Left ventricle myocardium inferior (tissue), 1 donor: ENCODE measurements at regions not wholly inside any gene's neighbourhood (a gene's known extent, or its start where the extent isn't known, plus 50 kb on each side); places are given as distances from the start of the nearest gene placed in this dataset.

ENCODE experiments used
- DNase-seq: peaks from one replicate; pipeline ENCODE4 v3.0.0-alpha.2; 2020
- H3K27ac ChIP-seq: fragments of 200-600 bp; replicated peaks from 2 replicates; pipeline ENCODE4 v1.8.0; 2021
- H3K27me3 ChIP-seq: fragments of 200-600 bp; 2 replicates; pipeline ENCODE4 v1.8.0; 2021; ENCODE audit warnings: low read depth
- H3K36me3 ChIP-seq: fragments of 200-600 bp; 2 replicates; pipeline ENCODE4 v1.8.0; 2021
- H3K4me1 ChIP-seq: fragments of 200-600 bp; 2 replicates; pipeline ENCODE4 v1.8.0; 2021
- H3K4me3 ChIP-seq: fragments of 200-600 bp; 2 replicates; pipeline ENCODE4 v1.8.0; 2021; ENCODE audit warnings: mild to moderate bottlenecking, moderate library complexity
- H3K9me3 ChIP-seq: fragments of 200-600 bp; replicated peaks from 2 replicates; pipeline ENCODE4 v1.8.0; 2021
- intact Hi-C: fragments of 100-400 bp; cut with micrococcal nuclease; formaldehyde crosslinking; loops from one replicate; pipeline ENCODE4 v1.11.0; 2022
- TF ChIP-seq, protein P1 (sequence below): fragments of 200-600 bp; IDR thresholded peaks from 2 replicates; pipeline ENCODE4 v1.8.0; 2021; ENCODE audit warnings: antibody characterized with exemption, mild to moderate bottlenecking, borderline replicate concordance
- donor health status: DM: no; HTN: yes; CAD: no; lungs with severe emphysema.

DNA sequence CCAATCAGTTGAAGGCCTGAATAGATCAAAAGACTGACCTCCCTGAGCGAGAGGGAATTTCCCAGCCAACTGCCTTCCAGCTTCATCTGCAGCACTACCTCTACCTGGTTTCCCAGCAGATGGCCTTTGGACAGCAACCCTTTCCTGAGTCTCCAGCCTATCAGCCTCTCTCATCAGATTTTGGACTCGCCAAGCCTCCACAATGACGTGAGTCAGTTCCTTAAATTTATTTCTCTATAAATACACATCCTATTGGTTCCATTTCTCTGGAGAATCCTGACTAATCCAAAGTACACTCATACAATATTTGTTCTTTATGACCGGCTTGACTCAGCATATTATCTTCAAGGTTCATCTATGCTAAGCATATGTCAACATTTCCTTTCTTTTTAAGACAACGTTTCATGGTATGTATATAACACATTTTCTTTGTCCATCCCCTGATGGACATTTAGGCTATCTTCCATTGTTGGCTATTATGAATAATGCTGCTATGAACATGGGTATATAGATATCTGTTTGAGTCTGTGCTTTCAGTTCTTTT, 294.6 kb downstream of the LRATD1 start:
- intact Hi-C loops: no loop called here
- no peak overlapping the region for H3K4me3 ChIP-seq
- H3K9me3 ChIP-seq: peaks cover 9% of the 10 kb centered on the region
- no peak overlapping the region for H3K27ac ChIP-seq
- H3K4me1 ChIP-seq: no peaks in the 10 kb centered on the region
- no peaks in the 10 kb centered on the region for H3K27me3 ChIP-seq
- H3K36me3 ChIP-seq: no peaks in the 10 kb centered on the region
- no peak for DNase-seq
- TF ChIP-seq, protein P1, sequence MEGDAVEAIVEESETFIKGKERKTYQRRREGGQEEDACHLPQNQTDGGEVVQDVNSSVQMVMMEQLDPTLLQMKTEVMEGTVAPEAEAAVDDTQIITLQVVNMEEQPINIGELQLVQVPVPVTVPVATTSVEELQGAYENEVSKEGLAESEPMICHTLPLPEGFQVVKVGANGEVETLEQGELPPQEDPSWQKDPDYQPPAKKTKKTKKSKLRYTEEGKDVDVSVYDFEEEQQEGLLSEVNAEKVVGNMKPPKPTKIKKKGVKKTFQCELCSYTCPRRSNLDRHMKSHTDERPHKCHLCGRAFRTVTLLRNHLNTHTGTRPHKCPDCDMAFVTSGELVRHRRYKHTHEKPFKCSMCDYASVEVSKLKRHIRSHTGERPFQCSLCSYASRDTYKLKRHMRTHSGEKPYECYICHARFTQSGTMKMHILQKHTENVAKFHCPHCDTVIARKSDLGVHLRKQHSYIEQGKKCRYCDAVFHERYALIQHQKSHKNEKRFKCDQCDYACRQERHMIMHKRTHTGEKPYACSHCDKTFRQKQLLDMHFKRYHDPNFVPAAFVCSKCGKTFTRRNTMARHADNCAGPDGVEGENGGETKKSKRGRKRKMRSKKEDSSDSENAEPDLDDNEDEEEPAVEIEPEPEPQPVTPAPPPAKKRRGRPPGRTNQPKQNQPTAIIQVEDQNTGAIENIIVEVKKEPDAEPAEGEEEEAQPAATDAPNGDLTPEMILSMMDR: no peak

DNA sequence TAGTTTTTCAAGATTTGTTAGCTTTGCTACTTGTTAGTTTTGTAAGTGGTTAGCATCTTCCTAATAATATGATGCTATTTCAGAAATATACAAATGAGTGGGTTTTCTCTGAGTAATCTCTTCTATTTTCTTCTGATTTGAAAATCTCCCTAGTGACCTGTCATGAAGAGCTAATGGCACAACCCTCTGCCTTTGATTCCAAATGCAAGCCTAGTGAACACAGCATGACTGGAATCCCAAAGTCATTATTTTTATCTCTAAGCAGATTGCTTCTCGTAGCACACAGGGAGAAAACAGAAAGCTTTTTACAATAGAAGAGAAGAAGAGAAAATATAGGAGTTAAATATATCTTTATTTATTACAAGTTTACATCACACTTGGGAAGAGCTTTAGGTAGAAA, 295.5 kb downstream of the LRATD1 start:
- no peaks in the 10 kb centered on the region for H3K9me3 ChIP-seq
- DNase-seq: no peak
- no peaks in the 10 kb centered on the region for H3K36me3 ChIP-seq
- H3K27ac ChIP-seq: no peak overlapping the region
- H3K4me3 ChIP-seq: no peak overlapping the region
- TF ChIP-seq, protein P1: no peak
- H3K27me3 ChIP-seq: no peaks in the 10 kb centered on the region
- no peaks in the 10 kb centered on the region for H3K4me1 ChIP-seq
- intact Hi-C loops: no loop called here

DNA sequence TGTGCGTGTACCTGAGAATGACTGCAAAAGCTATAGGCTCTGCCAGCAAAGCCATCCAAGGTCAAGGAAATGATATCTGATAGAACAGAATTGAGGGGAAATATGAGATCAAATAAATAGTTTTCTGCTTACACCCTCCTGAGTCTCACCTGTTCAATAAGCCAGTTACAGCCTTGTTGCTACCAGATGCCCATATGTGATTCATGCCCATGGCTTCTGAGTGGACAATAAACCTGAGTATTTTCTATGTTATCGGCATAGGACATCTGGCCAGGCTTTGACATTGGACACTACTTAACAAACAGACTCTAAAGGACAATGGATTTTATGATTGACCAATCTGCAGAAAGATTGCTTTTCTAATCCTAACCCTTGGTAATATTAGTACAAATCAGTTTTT, 297.9 kb downstream of the LRATD1 start:
- no peaks in the 10 kb centered on the region for H3K36me3 ChIP-seq
- H3K4me1 ChIP-seq: no peaks in the 10 kb centered on the region
- H3K4me3 ChIP-seq: no peak overlapping the region
- DNase-seq: no peak
- H3K27ac ChIP-seq: no peak overlapping the region
- H3K9me3 ChIP-seq: no peaks in the 10 kb centered on the region
- TF ChIP-seq, protein P1: no peak
- H3K27me3 ChIP-seq: no peaks in the 10 kb centered on the region
- intact Hi-C loops: no loop called here

DNA sequence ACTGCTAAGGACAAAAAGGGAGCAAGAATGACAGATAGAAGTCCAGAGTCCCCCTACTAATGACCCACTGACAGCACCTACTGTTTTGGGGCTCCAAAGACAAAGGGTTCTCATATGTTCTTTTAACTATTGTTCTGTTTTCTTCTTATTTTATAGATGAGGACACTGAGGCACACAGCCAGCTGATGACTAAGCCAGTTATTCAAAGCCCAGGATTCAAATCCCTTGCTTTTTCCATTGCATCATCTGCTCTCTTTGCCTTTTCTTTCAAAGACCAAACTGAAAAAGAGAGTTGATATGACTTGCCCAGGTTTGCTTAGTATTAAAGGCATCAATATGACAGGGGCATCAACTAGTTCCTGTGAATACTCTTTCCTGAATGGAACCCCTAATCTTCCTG, 299.8 kb downstream of the LRATD1 start:
- peaks cover 6% of the 10 kb centered on the region for H3K9me3 ChIP-seq
- no peak overlapping the region for H3K4me3 ChIP-seq
- DNase-seq: no peak
- TF ChIP-seq, protein P1: no peak
- H3K27ac ChIP-seq: no peak overlapping the region
- intact Hi-C loops: no loop called here
- no peaks in the 10 kb centered on the region for H3K4me1 ChIP-seq
- no peaks in the 10 kb centered on the region for H3K27me3 ChIP-seq
- no peaks in the 10 kb centered on the region for H3K36me3 ChIP-seq

DNA sequence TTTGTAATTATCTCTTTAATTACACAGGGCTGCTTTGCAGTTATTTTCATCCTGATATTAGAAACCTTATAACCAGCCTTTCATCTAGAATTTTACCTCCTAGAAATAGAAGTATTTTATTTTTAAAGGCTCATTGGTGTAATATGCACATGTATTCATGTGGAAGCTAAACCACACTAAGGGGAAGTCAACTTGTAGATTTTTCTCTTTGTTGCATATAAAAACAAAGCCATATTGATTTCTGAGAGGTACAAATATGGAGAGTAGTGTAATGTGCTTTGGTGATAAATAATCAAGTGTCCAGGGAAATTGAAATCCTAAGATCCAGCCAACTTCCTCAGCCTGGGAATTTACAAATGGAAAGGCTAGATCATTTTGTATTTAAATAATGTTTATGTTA, 301.2 kb downstream of the LRATD1 start:
- Histone ChIP-seq H3K9me3 (peaks cover 15% of the 10 kb centered on the region), H3K27ac (no peak overlapping the region), H3K4me3 (no peak overlapping the region), H3K27me3 (no peaks in the 10 kb centered on the region), H3K36me3 (no peaks in the 10 kb centered on the region), H3K4me1 (no peaks in the 10 kb centered on the region)
- no peak for DNase-seq
- TF ChIP-seq, protein P1: no peak
- intact Hi-C loops: no loop called here
